OCI-LY3 (cell line): ENCODE measurements at regions not wholly inside any gene's neighbourhood (a gene's known extent, or its start where the extent isn't known, plus 50 kb on each side); places are given as distances from the start of the nearest gene placed in this dataset.

ENCODE experiments used
- H2AFZ ChIP-seq: fragments of 200-600, 300-600 bp; shearing (Covaris generic); 2 replicates; pipeline ENCODE4 v1.6.0; 2014; ENCODE audit warnings: antibody characterized with exemption, low read depth, low read length
- H3K27ac ChIP-seq: fragments of 200-600, 300-600 bp; sonication (generic); 2 replicates; pipeline ENCODE4 v1.5.1; 2014; ENCODE audit warnings: mild to moderate bottlenecking, low read length, moderate library complexity, mixed read lengths
- H3K27me3 ChIP-seq: fragments of 200-600, 300-600 bp; sonication (generic); 2 replicates; pipeline ENCODE4 v1.6.1; 2014; ENCODE audit warnings: low read depth, low read length, mixed read lengths
- H3K36me3 ChIP-seq: fragments of 200-600, 300-600 bp; sonication (generic); replicated peaks from 2 replicates; pipeline ENCODE3; 2014; ENCODE audit warnings: low read depth, low read length, mixed read lengths
- H3K4me1 ChIP-seq: fragments of 300-600, 200-600 bp; sonication (generic); 2 replicates; pipeline ENCODE4 v1.6.1; 2014; ENCODE audit warnings: low read length, mixed read lengths
- H3K4me2 ChIP-seq: fragments of 200-600, 300-600 bp; sonication (generic); 2 replicates; pipeline ENCODE4 v1.6.1; 2014; ENCODE audit warnings: low read length, mixed read lengths
- H3K4me3 ChIP-seq: fragments of 300-600, 200-600 bp; sonication (generic); 2 replicates; pipeline ENCODE4 v1.5.1; 2014; ENCODE audit warnings: antibody characterized with exemption, mild to moderate bottlenecking, low read length, moderate library complexity
- H3K79me2 ChIP-seq: fragments of 300-600, 200-600 bp; shearing (Covaris generic); 2 replicates; pipeline ENCODE4 v1.6.1; 2014; ENCODE audit warnings: mild to moderate bottlenecking, low read length, mixed read lengths
- H3K9ac ChIP-seq: fragments of 300-600, 200-600 bp; shearing (Covaris generic); 2 replicates; pipeline ENCODE4 v1.6.0; 2014; ENCODE audit warnings: mild to moderate bottlenecking, low read length, moderate library complexity
- H3K9me3 ChIP-seq: fragments of 200-600, 300-600 bp; shearing (Covaris generic); 2 replicates; pipeline ENCODE4 v1.6.1; 2014; ENCODE audit warnings: low read length, mixed read lengths; ENCODE audit not compliant: insufficient read depth
- H4K20me1 ChIP-seq: fragments of 200-600, 300-600 bp; sonication (generic); 2 replicates; pipeline ENCODE4 v1.6.1; 2016; ENCODE audit warnings: low read length, mixed read lengths; ENCODE audit not compliant: insufficient read depth
- EZH2phosphoT487 ChIP-seq: fragments of 200-600 bp; shearing (Covaris generic); IDR thresholded peaks from 2 replicates; pipeline ENCODE4 v1.6.1; 2018; ENCODE audit warnings: antibody characterized with exemption, mixed run types, low read depth
- TF ChIP-seq, protein P1 (sequence below): fragments of 200-600, 300-600 bp; sonication (generic); IDR thresholded peaks from 2 replicates; pipeline ENCODE4 v1.5.1; 2014; ENCODE audit warnings: antibody characterized with exemption, low read length, low read depth

DNA sequence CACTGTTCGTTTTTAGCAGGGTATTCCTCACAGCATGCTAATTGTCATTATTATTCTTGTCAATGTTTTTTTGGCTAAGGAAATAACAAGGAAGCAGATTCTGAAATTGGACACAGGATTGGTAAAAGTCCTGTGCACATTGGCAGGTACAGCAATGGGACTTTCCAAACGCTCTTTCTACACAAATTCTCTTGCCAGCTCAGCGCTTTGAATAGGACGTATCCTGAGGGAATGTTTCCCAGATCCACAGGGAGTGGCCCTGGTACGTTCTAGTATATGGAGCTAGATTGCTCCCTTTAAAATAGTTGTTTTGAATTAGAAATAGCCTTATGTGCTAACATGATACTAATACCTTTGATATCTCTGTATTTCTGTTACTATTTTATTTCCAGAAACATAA lies 82.8 kb upstream of the GRB10 start:
- Histone ChIP-seq H3K27me3 (no peaks in the 10 kb centered on the region), H3K27ac (no peak overlapping the region), H3K9me3 (no peaks in the 10 kb centered on the region), H3K4me3 (no peak overlapping the region), H2AFZ (no peak overlapping the region), H4K20me1 (no peaks in the 10 kb centered on the region), H3K9ac (no peak overlapping the region), H3K4me2 (no peak overlapping the region), H3K36me3 (no peaks in the 10 kb centered on the region), H3K4me1 (no peaks in the 10 kb centered on the region), H3K79me2 (no peaks in the 10 kb centered on the region)
- TF ChIP-seq, protein P1, sequence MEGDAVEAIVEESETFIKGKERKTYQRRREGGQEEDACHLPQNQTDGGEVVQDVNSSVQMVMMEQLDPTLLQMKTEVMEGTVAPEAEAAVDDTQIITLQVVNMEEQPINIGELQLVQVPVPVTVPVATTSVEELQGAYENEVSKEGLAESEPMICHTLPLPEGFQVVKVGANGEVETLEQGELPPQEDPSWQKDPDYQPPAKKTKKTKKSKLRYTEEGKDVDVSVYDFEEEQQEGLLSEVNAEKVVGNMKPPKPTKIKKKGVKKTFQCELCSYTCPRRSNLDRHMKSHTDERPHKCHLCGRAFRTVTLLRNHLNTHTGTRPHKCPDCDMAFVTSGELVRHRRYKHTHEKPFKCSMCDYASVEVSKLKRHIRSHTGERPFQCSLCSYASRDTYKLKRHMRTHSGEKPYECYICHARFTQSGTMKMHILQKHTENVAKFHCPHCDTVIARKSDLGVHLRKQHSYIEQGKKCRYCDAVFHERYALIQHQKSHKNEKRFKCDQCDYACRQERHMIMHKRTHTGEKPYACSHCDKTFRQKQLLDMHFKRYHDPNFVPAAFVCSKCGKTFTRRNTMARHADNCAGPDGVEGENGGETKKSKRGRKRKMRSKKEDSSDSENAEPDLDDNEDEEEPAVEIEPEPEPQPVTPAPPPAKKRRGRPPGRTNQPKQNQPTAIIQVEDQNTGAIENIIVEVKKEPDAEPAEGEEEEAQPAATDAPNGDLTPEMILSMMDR, result no peak
- no peak for TF ChIP-seq EZH2phosphoT487

GRCh38 chr7:50864694-50865093 lies 82.0 kb upstream of the GRB10 start:
- TF ChIP-seq, protein P1, result no peak
- no peak for TF ChIP-seq EZH2phosphoT487
- Histone ChIP-seq H2AFZ (no peak overlapping the region), H3K79me2 (no peaks in the 10 kb centered on the region), H3K27me3 (no peaks in the 10 kb centered on the region), H3K9ac (no peak overlapping the region), H3K4me2 (no peak overlapping the region), H3K4me3 (no peak overlapping the region), H4K20me1 (no peaks in the 10 kb centered on the region), H3K4me1 (no peaks in the 10 kb centered on the region), H3K36me3 (no peaks in the 10 kb centered on the region), H3K27ac (no peak overlapping the region), H3K9me3 (no peaks in the 10 kb centered on the region)

DNA sequence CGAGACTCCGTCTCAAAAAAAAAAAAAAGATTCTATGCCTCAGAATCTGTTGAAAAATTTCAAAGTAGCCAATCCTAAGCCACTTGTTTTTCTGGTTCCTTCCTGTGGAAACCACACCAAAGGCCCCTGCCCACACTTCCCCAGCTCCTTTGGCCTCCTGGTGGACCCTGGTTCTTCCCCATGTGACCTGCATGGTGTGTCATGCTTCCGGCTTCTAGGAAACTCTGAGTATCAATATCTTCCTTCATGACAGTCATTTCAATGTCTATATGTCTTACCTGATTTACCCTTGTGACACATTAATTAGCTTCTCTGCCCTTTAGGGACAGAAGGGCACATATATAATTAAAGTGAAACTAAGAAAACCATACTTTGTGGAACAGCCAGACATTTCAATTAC lies 80.4 kb upstream of the GRB10 start:
- no peaks in the 10 kb centered on the region for H3K9me3 ChIP-seq
- no peak overlapping the region for H3K9ac ChIP-seq
- H2AFZ ChIP-seq, result no peak overlapping the region
- H3K4me2 ChIP-seq, result no peak overlapping the region
- no peaks in the 10 kb centered on the region for H3K36me3 ChIP-seq
- TF ChIP-seq EZH2phosphoT487, result no peak
- TF ChIP-seq, protein P1, result no peak
- no peaks in the 10 kb centered on the region for H3K27me3 ChIP-seq
- H3K4me1 ChIP-seq, result no peaks in the 10 kb centered on the region
- no peaks in the 10 kb centered on the region for H3K79me2 ChIP-seq
- no peak overlapping the region for H3K4me3 ChIP-seq
- H3K27ac ChIP-seq, result no peak overlapping the region
- H4K20me1 ChIP-seq, result no peaks in the 10 kb centered on the region

DNA sequence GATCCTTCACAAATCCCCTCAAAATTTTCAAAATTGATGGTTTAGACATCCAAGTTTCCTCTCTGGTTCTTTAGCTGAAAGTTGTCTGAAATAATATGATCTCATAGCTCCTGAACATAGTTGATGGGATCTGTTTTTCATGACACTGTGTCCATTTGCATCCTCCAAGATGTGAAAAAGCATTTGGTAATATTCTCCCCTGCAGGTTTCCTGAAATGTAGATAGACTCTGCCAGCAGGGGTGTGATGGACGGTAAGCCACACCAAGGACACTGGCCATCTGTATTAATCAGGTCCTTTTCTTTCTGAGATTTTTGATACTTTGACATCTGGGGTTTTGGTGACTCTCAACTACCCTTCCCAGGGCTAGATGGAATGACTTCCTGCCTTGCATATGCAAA lies 79.6 kb upstream of the GRB10 start:
- no peak overlapping the region for H3K4me3 ChIP-seq
- no peaks in the 10 kb centered on the region for H3K4me1 ChIP-seq
- H4K20me1 ChIP-seq, result no peaks in the 10 kb centered on the region
- H3K9ac ChIP-seq, result no peak overlapping the region
- no peak overlapping the region for H2AFZ ChIP-seq
- no peaks in the 10 kb centered on the region for H3K36me3 ChIP-seq
- no peaks in the 10 kb centered on the region for H3K79me2 ChIP-seq
- H3K27ac ChIP-seq, result no peak overlapping the region
- TF ChIP-seq, protein P1, result no peak
- TF ChIP-seq EZH2phosphoT487, result no peak
- no peaks in the 10 kb centered on the region for H3K27me3 ChIP-seq
- H3K4me2 ChIP-seq, result no peak overlapping the region
- H3K9me3 ChIP-seq, result no peaks in the 10 kb centered on the region
